RWPE2 (cell line): ENCODE measurements at regions not wholly inside any gene's neighbourhood (a gene's known extent, or its start where the extent isn't known, plus 50 kb on each side); places are given as distances from the start of the nearest gene placed in this dataset.

Experiments used
- ATAC-seq: fragments of 200-7000 bp; cut with Tn5 transposase; 3 replicates; pipeline ENCODE4 v1.9.1; 2021; ENCODE audit warnings: low read depth
- DNase-seq: peaks from one replicate; pipeline ENCODE4 v3.0.0-alpha.2; 2020; ENCODE audit warnings: low spot score
- H3K27ac ChIP-seq: fragments of 450-650 bp; 2 replicates; pipeline ENCODE4 v1.5.1; 2017; ENCODE audit warnings: mild to moderate bottlenecking; ENCODE audit not compliant: poor library complexity, severe bottlenecking
- H3K27me3 ChIP-seq: fragments of 250-450 bp; sonication (Bioruptor Pico); 2 replicates; pipeline ENCODE4 v1.5.1; 2021; ENCODE audit warnings: mild to moderate bottlenecking, moderate library complexity; ENCODE audit not compliant: insufficient read depth, poor library complexity, severe bottlenecking
- H3K36me3 ChIP-seq: fragments of 250-450 bp; sonication (Bioruptor Pico); 2 replicates; pipeline ENCODE4 v1.5.1; 2020; ENCODE audit warnings: low read depth, mild to moderate bottlenecking, moderate library complexity
- H3K4me1 ChIP-seq: fragments of 250-450 bp; sonication (Bioruptor Pico); 2 replicates; pipeline ENCODE4 v1.5.1; 2021; ENCODE audit warnings: mild to moderate bottlenecking, moderate library complexity; ENCODE audit not compliant: insufficient read depth, poor library complexity, severe bottlenecking
- H3K4me3 ChIP-seq: fragments of 250-450 bp; sonication (Bioruptor Pico); 2 replicates; pipeline ENCODE4 v1.5.1; 2021; ENCODE audit warnings: mild to moderate bottlenecking, moderate library complexity; ENCODE audit not compliant: severe bottlenecking
- H3K9me3 ChIP-seq: fragments of 250-450 bp; sonication (Bioruptor Pico); 2 replicates; pipeline ENCODE4 v1.5.1; 2021; ENCODE audit warnings: mild to moderate bottlenecking, moderate library complexity; ENCODE audit not compliant: severe bottlenecking
- CTCF ChIP-seq: fragments of 450-650 bp; IDR thresholded peaks from one replicate; pipeline ENCODE4 v1.5.1; 2017; ENCODE audit warnings: mild to moderate bottlenecking, moderate library complexity; ENCODE audit not compliant: poor library complexity, severe bottlenecking

DNA sequence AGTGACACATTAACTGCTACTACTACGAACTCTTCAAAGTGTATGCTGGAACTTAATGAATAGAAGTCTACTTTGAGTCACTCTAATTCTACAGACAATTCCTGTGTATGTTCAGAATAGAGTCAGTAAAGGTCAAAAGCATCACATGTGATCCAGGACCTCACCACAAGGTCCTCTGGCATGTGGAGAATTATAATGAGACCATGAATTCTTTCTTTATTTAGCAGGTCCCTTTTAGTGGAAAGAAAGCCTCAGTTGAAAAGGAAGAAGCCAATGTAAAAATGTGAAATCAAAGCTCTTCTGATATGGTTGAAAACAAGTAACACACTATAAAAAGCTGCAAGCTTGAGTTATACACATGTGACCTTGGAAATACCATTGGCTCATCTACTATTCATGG, 1612.1 kb upstream of the GOT2 start:
- no peak for TF ChIP-seq CTCF
- H3K27ac ChIP-seq: no peak overlapping the region
- no peaks in the 10 kb centered on the region for H3K4me1 ChIP-seq
- DNase-seq (no peak), ATAC-seq (no peak)
- no peaks in the 10 kb centered on the region for H3K36me3 ChIP-seq
- H3K27me3 ChIP-seq: peaks cover 4% of the 10 kb centered on the region
- H3K9me3 ChIP-seq: no peaks in the 10 kb centered on the region
- no peak overlapping the region for H3K4me3 ChIP-seq

GRCh38 chr16:60337671-60338070, 1603.6 kb upstream of the GOT2 start:
- H3K9me3 ChIP-seq: no peaks in the 10 kb centered on the region
- no peak overlapping the region for H3K4me3 ChIP-seq
- DNase-seq (no peak), ATAC-seq (no peak)
- H3K27me3 ChIP-seq: no peaks in the 10 kb centered on the region
- H3K27ac ChIP-seq: no peak overlapping the region
- no peaks in the 10 kb centered on the region for H3K4me1 ChIP-seq
- TF ChIP-seq CTCF: no peak
- no peaks in the 10 kb centered on the region for H3K36me3 ChIP-seq

- no peaks in the 10 kb centered on the region for H3K27me3 ChIP-seq
- TF ChIP-seq CTCF: no peak
- no peaks in the 10 kb centered on the region for H3K36me3 ChIP-seq
- H3K4me3 ChIP-seq: no peak overlapping the region
- no peaks in the 10 kb centered on the region for H3K9me3 ChIP-seq
- no peak for DNase-seq
- no peaks in the 10 kb centered on the region for H3K4me1 ChIP-seq
- ATAC-seq: no peak
- no peak overlapping the region for H3K27ac ChIP-seq
These were observed 1597.1 kb upstream of the GOT2 start for GRCh38 chr16:60331168-60331567.

- H3K4me3 ChIP-seq: no peak overlapping the region
- H3K27ac ChIP-seq: no peak overlapping the region
- no peak for DNase-seq
- no peak for TF ChIP-seq CTCF
- H3K27me3 ChIP-seq: peaks cover 5% of the 10 kb centered on the region
- no peaks in the 10 kb centered on the region for H3K9me3 ChIP-seq
- ATAC-seq: peak; percentile 64; the same call in 1 of the 3 replicates
- H3K4me1 ChIP-seq: no peaks in the 10 kb centered on the region
- H3K36me3 ChIP-seq: no peaks in the 10 kb centered on the region
These were observed 1595.0 kb upstream of the GOT2 start for GRCh38 chr16:60329108-60329507.

- H3K4me1 ChIP-seq: no peaks in the 10 kb centered on the region
- ATAC-seq (no peak), DNase-seq (no peak)
- no peak for TF ChIP-seq CTCF
- no peaks in the 10 kb centered on the region for H3K9me3 ChIP-seq
- H3K27ac ChIP-seq: no peak overlapping the region
- no peak overlapping the region for H3K4me3 ChIP-seq
- no peaks in the 10 kb centered on the region for H3K36me3 ChIP-seq
- peaks cover 5% of the 10 kb centered on the region for H3K27me3 ChIP-seq
These were observed 1594.0 kb upstream of the GOT2 start for GRCh38 chr16:60328152-60328551.
